HEK293 (cell line): ENCODE measurements at regions not wholly inside any gene's neighbourhood (a gene's known extent, or its start where the extent isn't known, plus 50 kb on each side); places are given as distances from the start of the nearest gene placed in this dataset.

Source experiments
- CTCF ChIA-PET: fragments of 350-600 bp; formaldehyde crosslinking; extraction: SDS; loops from one replicate; lab custom pipeline; 2021; ENCODE audit warnings: antibody characterized with exemption; lab: Yijun Ruan, JAX
- POLR2A ChIA-PET: fragments of 300-600 bp; formaldehyde crosslinking; extraction: SDS; loops from one replicate; lab custom pipeline; 2020; ENCODE audit warnings: antibody characterized with exemption, inconsistent platforms; lab: Yijun Ruan, JAX
- H3K27ac ChIP-seq: fragments of 200-500 bp; sonication (Bioruptor generic); 2 replicates; pipeline ENCODE4 v1.5.1; 2014; ENCODE audit warnings: low read depth, low read length, control low read depth, inconsistent platforms; ENCODE audit errors: extremely low read depth
- H3K36me3 ChIP-seq, 2 experiments: fragments of 200-500 bp in 1 of 2; sonication (Bioruptor generic) in 1 of 2; 1 replicate in 1 of 2; 2 replicates in 1 of 2; pipeline ENCODE4 v1.5.1; 2014 to 2017; ENCODE audit warnings: inconsistent platforms in 2 of 2, low read length in 2 of 2; ENCODE audit not compliant: control insufficient read depth in 2 of 2, insufficient read depth in 1 of 2
- H3K4me1 ChIP-seq: fragments of 200-500 bp; sonication (Bioruptor generic); 2 replicates; pipeline ENCODE4 v1.5.1; 2014; ENCODE audit warnings: mild to moderate bottlenecking, low read length, inconsistent platforms; ENCODE audit not compliant: control insufficient read depth, insufficient read depth
- H3K4me3 ChIP-seq: 2 replicates; pipeline ENCODE4 v1.5.1; 2011; ENCODE audit warnings: low read depth, mild to moderate bottlenecking, control low read depth, low read length, moderate library complexity
- H3K9me3 ChIP-seq: fragments of 200-500 bp; sonication (Bioruptor generic); 2 replicates; pipeline ENCODE4 v1.5.1; 2014; ENCODE audit warnings: low read depth, low read length, inconsistent platforms; ENCODE audit not compliant: control insufficient read depth, insufficient read depth
- GLI4 ChIP-seq: fragments of 450-650 bp; formaldehyde crosslinking; IDR thresholded peaks from 2 replicates; pipeline ENCODE4 v1.5.1; 2016; ENCODE audit warnings: missing biosample characterization, missing genetic modification characterization
- HOXA7 ChIP-seq: sonication (generic); formaldehyde crosslinking; IDR thresholded peaks from 2 replicates; pipeline ENCODE4 v1.8.1; 2022; ENCODE audit warnings: missing genetic modification reagents, borderline replicate concordance
- SCRT2 ChIP-seq: fragments of 450-650 bp; formaldehyde crosslinking; IDR thresholded peaks from 2 replicates; pipeline ENCODE4 v1.5.1; 2016; ENCODE audit warnings: missing biosample characterization, missing genetic modification characterization
- SP7 ChIP-seq: fragments of 450-650 bp; formaldehyde crosslinking; IDR thresholded peaks from 2 replicates; pipeline ENCODE4 v1.5.1; 2016; ENCODE audit warnings: missing biosample characterization, missing genetic modification characterization
- YY1 ChIP-seq: fragments of 450-650 bp; formaldehyde crosslinking; IDR thresholded peaks from 2 replicates; pipeline ENCODE4 v1.5.1; 2018; ENCODE audit warnings: missing biosample characterization, missing genetic modification characterization
- ZBTB20 ChIP-seq: fragments of 450-650 bp; formaldehyde crosslinking; IDR thresholded peaks from 2 replicates; pipeline ENCODE4 v1.5.1; 2016; ENCODE audit warnings: missing biosample characterization, missing genetic modification characterization
- ZBTB7A ChIP-seq: fragments of 450-650 bp; formaldehyde crosslinking; IDR thresholded peaks from 2 replicates; pipeline ENCODE4 v1.5.1; 2016; ENCODE audit warnings: low read depth, missing biosample characterization, missing genetic modification characterization
- ZIC2 ChIP-seq: fragments of 450-650 bp; formaldehyde crosslinking; IDR thresholded peaks from 2 replicates; pipeline ENCODE4 v1.5.1; 2016; ENCODE audit warnings: missing biosample characterization, missing genetic modification characterization
- ZNF214 ChIP-seq: fragments of 450-650 bp; formaldehyde crosslinking; IDR thresholded peaks from 2 replicates; pipeline ENCODE4 v1.5.1; 2017; ENCODE audit warnings: missing biosample characterization, mild to moderate bottlenecking, missing genetic modification characterization, borderline replicate concordance
- ZNF223 ChIP-seq: fragments of 450-650 bp; formaldehyde crosslinking; IDR thresholded peaks from 2 replicates; pipeline ENCODE4 v1.5.1; 2016; ENCODE audit warnings: missing biosample characterization, missing genetic modification characterization
- ZNF302 ChIP-seq: fragments of 450-650 bp; formaldehyde crosslinking; IDR thresholded peaks from 2 replicates; pipeline ENCODE4 v1.5.1; 2016; ENCODE audit warnings: missing biosample characterization, missing genetic modification characterization, low read depth
- ZNF311 ChIP-seq: fragments of 450-650 bp; formaldehyde crosslinking; IDR thresholded peaks from 2 replicates; pipeline ENCODE4 v1.5.1; 2017; ENCODE audit warnings: missing biosample characterization, missing genetic modification characterization, borderline replicate concordance
- ZNF341 ChIP-seq: fragments of 450-650 bp; formaldehyde crosslinking; IDR thresholded peaks from 2 replicates; pipeline ENCODE4; 2016; ENCODE audit warnings: low read depth, missing biosample characterization, missing genetic modification characterization
- ZNF366 ChIP-seq: fragments of 450-650 bp; formaldehyde crosslinking; conservative IDR thresholded peaks from 2 replicates; pipeline ENCODE4 v1.5.1; 2016; ENCODE audit warnings: missing biosample characterization, missing genetic modification characterization
- ZNF529 ChIP-seq: fragments of 450-650 bp; formaldehyde crosslinking; IDR thresholded peaks from 2 replicates; pipeline ENCODE4 v1.5.1; 2017; ENCODE audit warnings: missing genetic modification characterization, missing biosample characterization; ENCODE audit not compliant: insufficient replicate concordance
- ZNF558 ChIP-seq: fragments of 450-650 bp; formaldehyde crosslinking; IDR thresholded peaks from 2 replicates; pipeline ENCODE4 v1.5.1; 2016; ENCODE audit warnings: missing biosample characterization, missing genetic modification characterization
- ZNF596 ChIP-seq: fragments of 450-650 bp; IDR thresholded peaks from 2 replicates; pipeline ENCODE4 v1.5.0; 2018; ENCODE audit warnings: missing biosample characterization, mild to moderate bottlenecking, missing genetic modification characterization, moderate library complexity
- ZNF658 ChIP-seq: fragments of 450-650 bp; formaldehyde crosslinking; IDR thresholded peaks from 2 replicates; pipeline ENCODE4; 2016; ENCODE audit warnings: missing biosample characterization, missing genetic modification characterization
- TF ChIP-seq, protein P1 (sequence below): fragments of 450-650 bp; formaldehyde crosslinking; IDR thresholded peaks from 2 replicates; pipeline ENCODE4 v1.5.1; 2016; ENCODE audit warnings: missing biosample characterization, missing genetic modification characterization
- TF ChIP-seq, protein P2 (sequence below): fragments of 450-650 bp; formaldehyde crosslinking; IDR thresholded peaks from 2 replicates; pipeline ENCODE4 v1.5.1; 2016; ENCODE audit warnings: missing biosample characterization, missing genetic modification characterization, low read depth
- TF ChIP-seq, protein P3 (sequence below): fragments of 450-650 bp; formaldehyde crosslinking; IDR thresholded peaks from 2 replicates; pipeline ENCODE4 v1.5.1; 2016; ENCODE audit warnings: missing biosample characterization, missing genetic modification characterization
- TF ChIP-seq, protein P4 (sequence below): fragments of 450-650 bp; formaldehyde crosslinking; IDR thresholded peaks from 2 replicates; pipeline ENCODE4 v1.5.1; 2016; ENCODE audit warnings: missing biosample characterization, missing genetic modification characterization, borderline replicate concordance
- TF ChIP-seq, protein P5 (sequence below): fragments of 450-650 bp; formaldehyde crosslinking; IDR thresholded peaks from 2 replicates; pipeline ENCODE4 v1.5.1; 2016; ENCODE audit warnings: missing biosample characterization, missing genetic modification characterization
- TF ChIP-seq, protein P6 (sequence below): fragments of 450-650 bp; formaldehyde crosslinking; IDR thresholded peaks from 2 replicates; pipeline ENCODE4 v1.5.1; 2016; ENCODE audit warnings: missing biosample characterization, missing genetic modification characterization

DNA sequence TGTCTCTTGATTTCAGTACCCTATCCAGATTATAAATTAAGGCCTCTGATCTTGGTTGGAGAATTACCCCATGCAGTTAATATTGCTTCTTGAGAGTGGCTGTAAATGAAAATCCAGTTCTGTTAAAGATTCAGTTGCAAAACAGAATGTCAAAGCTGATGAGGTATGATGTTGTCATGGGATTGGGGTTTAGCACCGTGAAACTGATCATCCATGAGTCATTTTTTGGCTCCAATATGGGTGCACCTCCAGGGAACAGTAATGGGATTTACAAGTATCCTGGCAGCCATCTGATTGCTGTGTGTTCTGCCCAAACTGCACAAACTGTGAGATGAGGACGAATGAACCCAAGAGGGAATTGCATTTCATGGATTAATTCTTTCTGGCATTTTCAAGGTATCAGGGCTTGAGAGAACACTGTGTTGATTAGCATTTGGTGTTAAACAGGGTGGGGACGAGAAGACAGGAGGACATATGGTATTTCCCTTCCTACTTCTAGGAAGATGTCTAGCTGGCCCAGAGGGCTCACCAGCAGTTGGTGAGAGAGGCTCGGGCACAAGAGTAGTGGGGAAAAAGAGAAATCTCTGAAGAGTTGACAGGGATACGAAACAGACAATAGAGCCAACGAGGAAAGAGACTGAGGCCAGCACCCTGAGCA is 214.7 kb downstream of the GAS1 start:
- ChIA-PET CTCF (no interaction called here), POLR2A (no interaction called here)
- H3K36me3 ChIP-seq, result no peaks in the 10 kb centered on the region
- no peak overlapping the region for H3K4me3 ChIP-seq
- no peaks in the 10 kb centered on the region for H3K9me3 ChIP-seq
- peak overlapping the region; percentile 42; the same call in 1 of the 2 replicates for H3K27ac ChIP-seq
- H3K4me1 ChIP-seq, result peaks cover 9% of the 10 kb centered on the region
- TF ChIP-seq, protein P1, sequence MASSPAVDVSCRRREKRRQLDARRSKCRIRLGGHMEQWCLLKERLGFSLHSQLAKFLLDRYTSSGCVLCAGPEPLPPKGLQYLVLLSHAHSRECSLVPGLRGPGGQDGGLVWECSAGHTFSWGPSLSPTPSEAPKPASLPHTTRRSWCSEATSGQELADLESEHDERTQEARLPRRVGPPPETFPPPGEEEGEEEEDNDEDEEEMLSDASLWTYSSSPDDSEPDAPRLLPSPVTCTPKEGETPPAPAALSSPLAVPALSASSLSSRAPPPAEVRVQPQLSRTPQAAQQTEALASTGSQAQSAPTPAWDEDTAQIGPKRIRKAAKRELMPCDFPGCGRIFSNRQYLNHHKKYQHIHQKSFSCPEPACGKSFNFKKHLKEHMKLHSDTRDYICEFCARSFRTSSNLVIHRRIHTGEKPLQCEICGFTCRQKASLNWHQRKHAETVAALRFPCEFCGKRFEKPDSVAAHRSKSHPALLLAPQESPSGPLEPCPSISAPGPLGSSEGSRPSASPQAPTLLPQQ (tag by site-specific recombination), result peak; percentile 73
- no peak for TF ChIP-seq ZBTB7A (tag by site-specific recombination)
- no peak; the same call in 1 of the 2 replicates for TF ChIP-seq ZIC2 (tag by site-specific recombination)
- TF ChIP-seq ZNF596 (tag by site-specific recombination), result no peak
- TF ChIP-seq ZNF366 (tag by site-specific recombination), result peak; percentile 37; the same call in 1 of the 2 replicates
- no peak for TF ChIP-seq ZBTB20 (tag by site-specific recombination)
- TF ChIP-seq, protein P2, sequence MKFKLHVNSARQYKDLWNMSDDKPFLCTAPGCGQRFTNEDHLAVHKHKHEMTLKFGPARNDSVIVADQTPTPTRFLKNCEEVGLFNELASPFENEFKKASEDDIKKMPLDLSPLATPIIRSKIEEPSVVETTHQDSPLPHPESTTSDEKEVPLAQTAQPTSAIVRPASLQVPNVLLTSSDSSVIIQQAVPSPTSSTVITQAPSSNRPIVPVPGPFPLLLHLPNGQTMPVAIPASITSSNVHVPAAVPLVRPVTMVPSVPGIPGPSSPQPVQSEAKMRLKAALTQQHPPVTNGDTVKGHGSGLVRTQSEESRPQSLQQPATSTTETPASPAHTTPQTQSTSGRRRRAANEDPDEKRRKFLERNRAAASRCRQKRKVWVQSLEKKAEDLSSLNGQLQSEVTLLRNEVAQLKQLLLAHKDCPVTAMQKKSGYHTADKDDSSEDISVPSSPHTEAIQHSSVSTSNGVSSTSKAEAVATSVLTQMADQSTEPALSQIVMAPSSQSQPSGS, result peak; percentile 85
- TF ChIP-seq ZNF311 (tag by site-specific recombination), result no peak
- peak; percentile 69 for TF ChIP-seq ZNF558 (tag by site-specific recombination)
- TF ChIP-seq SCRT2 (tag by site-specific recombination), result no peak
- TF ChIP-seq ZNF658 (tag by site-specific recombination), result no peak
- no peak for TF ChIP-seq ZNF302 (tag by site-specific recombination)
- no peak for TF ChIP-seq ZNF214 (tag by site-specific recombination)
- no peak for TF ChIP-seq HOXA7
- TF ChIP-seq SP7 (tag by site-specific recombination), result peak; percentile 93
- no peak for TF ChIP-seq ZNF529 (tag by site-specific recombination)
- no peak for TF ChIP-seq ZNF341 (tag by site-specific recombination)
- TF ChIP-seq, protein P3, sequence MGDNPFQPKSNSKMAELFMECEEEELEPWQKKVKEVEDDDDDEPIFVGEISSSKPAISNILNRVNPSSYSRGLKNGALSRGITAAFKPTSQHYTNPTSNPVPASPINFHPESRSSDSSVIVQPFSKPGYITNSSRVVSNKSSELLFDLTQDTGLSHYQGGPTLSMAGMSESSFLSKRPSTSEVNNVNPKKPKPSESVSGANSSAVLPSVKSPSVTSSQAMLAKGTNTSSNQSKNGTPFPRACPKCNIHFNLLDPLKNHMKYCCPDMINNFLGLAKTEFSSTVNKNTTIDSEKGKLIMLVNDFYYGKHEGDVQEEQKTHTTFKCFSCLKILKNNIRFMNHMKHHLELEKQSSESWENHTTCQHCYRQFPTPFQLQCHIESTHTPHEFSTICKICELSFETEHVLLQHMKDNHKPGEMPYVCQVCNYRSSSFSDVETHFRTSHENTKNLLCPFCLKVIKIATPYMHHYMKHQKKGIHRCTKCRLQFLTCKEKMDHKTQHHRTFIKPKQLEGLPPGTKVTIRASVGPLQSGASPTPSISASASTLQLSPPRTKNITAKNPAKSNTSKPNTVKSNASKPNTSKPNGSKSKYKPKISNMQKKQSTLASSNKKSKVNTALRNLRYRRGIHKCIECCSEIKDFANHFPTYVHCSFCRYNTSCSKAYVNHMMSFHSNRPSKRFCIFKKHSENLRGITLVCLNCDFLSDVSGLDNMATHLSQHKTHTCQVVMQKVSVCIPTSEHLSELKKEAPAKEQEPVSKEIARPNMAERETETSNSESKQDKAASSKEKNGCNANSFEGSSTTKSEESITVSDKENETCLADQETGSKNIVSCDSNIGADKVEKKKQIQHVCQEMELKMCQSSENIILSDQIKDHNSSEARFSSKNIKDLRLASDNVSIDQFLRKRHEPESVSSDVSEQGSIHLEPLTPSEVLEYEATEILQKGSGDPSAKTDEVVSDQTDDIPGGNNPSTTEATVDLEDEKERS (tag by site-specific recombination), result peak; percentile 63; the same call in 1 of the 2 replicates
- TF ChIP-seq, protein P4, sequence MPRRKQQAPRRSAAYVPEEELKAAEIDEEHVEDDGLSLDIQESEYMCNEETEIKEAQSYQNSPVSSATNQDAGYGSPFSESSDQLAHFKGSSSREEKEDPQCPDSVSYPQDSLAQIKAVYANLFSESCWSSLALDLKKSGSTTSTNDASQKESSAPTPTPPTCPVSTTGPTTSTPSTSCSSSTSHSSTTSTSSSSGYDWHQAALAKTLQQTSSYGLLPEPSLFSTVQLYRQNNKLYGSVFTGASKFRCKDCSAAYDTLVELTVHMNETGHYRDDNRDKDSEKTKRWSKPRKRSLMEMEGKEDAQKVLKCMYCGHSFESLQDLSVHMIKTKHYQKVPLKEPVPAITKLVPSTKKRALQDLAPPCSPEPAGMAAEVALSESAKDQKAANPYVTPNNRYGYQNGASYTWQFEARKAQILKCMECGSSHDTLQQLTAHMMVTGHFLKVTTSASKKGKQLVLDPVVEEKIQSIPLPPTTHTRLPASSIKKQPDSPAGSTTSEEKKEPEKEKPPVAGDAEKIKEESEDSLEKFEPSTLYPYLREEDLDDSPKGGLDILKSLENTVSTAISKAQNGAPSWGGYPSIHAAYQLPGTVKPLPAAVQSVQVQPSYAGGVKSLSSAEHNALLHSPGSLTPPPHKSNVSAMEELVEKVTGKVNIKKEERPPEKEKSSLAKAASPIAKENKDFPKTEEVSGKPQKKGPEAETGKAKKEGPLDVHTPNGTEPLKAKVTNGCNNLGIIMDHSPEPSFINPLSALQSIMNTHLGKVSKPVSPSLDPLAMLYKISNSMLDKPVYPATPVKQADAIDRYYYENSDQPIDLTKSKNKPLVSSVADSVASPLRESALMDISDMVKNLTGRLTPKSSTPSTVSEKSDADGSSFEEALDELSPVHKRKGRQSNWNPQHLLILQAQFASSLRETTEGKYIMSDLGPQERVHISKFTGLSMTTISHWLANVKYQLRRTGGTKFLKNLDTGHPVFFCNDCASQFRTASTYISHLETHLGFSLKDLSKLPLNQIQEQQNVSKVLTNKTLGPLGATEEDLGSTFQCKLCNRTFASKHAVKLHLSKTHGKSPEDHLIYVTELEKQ, result peak; percentile 96
- TF ChIP-seq, protein P5, sequence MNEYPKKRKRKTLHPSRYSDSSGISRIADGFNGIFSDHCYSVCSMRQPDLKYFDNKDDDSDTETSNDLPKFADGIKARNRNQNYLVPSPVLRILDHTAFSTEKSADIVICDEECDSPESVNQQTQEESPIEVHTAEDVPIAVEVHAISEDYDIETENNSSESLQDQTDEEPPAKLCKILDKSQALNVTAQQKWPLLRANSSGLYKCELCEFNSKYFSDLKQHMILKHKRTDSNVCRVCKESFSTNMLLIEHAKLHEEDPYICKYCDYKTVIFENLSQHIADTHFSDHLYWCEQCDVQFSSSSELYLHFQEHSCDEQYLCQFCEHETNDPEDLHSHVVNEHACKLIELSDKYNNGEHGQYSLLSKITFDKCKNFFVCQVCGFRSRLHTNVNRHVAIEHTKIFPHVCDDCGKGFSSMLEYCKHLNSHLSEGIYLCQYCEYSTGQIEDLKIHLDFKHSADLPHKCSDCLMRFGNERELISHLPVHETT (tag by site-specific recombination), result peak; percentile 93
- TF ChIP-seq ZNF223 (tag by site-specific recombination), result no peak
- no peak for TF ChIP-seq GLI4 (tag by site-specific recombination)
- TF ChIP-seq, protein P6, sequence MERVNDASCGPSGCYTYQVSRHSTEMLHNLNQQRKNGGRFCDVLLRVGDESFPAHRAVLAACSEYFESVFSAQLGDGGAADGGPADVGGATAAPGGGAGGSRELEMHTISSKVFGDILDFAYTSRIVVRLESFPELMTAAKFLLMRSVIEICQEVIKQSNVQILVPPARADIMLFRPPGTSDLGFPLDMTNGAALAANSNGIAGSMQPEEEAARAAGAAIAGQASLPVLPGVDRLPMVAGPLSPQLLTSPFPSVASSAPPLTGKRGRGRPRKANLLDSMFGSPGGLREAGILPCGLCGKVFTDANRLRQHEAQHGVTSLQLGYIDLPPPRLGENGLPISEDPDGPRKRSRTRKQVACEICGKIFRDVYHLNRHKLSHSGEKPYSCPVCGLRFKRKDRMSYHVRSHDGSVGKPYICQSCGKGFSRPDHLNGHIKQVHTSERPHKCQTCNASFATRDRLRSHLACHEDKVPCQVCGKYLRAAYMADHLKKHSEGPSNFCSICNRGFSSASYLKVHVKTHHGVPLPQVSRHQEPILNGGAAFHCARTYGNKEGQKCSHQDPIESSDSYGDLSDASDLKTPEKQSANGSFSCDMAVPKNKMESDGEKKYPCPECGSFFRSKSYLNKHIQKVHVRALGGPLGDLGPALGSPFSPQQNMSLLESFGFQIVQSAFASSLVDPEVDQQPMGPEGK (tag by site-specific recombination), result peak; percentile 73
- TF ChIP-seq YY1 (tag by site-specific recombination), result no peak
